GM23248 (cell line): ENCODE measurements at regions not wholly inside any gene's neighbourhood (a gene's known extent, or its start where the extent isn't known, plus 50 kb on each side); places are given as distances from the start of the nearest gene placed in this dataset.

Experiments
- EZH2 ChIP-seq: fragments of 200-600 bp; sonication (generic); IDR thresholded peaks from 2 replicates; pipeline ENCODE4 v1.6.1; 2018; ENCODE audit warnings: antibody characterized with exemption, mild to moderate bottlenecking; ENCODE audit not compliant: insufficient read depth, poor library complexity, severe bottlenecking
- EZH2phosphoT487 ChIP-seq: fragments of 200-600 bp; sonication (generic); IDR thresholded peaks from 2 replicates; pipeline ENCODE4 v1.6.1; 2018; ENCODE audit warnings: antibody characterized with exemption, moderate library complexity, mild to moderate bottlenecking, low read depth; ENCODE audit not compliant: insufficient read depth

DNA sequence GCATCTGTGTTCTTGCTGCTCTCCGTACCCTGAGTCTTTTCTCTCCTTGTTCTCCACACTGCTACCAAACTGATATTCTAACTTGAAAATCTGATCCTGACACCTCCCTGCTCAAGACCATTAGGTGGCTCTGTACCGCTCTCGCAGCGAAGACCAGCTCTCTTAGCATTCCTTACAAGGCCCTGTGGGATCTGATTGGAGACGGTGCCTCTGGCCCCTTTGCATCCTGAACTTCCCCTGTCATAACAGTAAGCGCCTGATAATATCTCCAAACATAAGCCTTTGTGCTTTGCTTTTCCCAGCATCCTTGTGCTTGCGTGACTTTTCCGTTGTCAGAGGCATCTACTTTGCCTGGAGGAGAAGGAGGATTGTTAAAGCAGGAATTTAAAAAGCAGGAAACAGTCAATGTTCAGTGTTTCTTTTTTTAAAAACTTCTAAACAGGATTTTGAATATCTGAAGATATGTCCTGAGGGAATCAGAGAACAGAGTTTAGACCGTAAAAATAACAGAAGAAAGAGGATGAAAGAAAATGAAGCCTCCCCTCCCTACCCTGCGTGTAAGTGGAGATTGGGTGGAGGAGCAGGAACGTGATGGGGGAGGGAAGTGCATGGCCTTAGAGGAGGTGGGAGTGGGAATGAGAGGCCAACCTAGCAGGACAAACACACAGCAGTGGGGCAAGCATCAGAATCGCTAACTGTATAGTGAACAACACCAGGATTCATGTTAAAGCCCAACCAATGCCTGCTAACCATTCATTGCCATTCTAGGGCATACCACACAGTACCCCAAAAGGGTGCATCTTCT is 89.2 kb upstream of the STMND1 start:
- no peak for TF ChIP-seq EZH2
- TF ChIP-seq EZH2phosphoT487, result no peak
